ENCODE measurements at regions not wholly inside any gene's neighbourhood (a gene's known extent, or its start where the extent isn't known, plus 50 kb on each side); places are given as distances from the start of the nearest gene placed in this dataset.

DNA sequence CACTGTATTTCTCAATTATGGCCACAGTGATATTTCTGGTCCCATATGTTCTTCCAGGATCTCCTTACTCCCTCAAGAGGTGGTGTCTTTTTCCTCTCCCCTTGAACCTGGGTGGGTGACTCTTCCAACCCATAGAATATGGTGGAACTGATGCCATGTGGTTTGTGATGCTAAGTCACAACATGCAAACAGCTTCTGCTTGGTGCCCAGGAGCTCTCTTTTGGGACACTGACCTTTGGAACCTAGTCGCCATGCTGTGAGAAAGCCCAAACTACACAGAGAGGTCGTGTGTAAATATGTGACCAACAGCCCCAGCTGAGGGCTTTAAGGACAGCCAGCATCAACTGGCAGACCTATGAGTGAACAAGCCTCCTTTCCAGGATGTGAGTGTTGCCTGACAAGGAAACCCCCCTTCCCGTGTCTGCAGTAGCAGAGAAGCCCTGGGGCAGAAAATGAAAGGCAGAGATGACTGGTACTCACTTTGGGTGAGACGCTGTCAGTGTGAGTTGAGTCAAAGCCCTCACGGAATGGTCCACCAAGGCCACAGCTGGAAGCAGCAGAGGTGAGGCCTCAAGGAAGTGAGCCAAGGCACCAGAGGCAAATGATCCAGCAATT, 223.4 kb downstream of the BCOR start:
- DNase-seq: no peak

DNA sequence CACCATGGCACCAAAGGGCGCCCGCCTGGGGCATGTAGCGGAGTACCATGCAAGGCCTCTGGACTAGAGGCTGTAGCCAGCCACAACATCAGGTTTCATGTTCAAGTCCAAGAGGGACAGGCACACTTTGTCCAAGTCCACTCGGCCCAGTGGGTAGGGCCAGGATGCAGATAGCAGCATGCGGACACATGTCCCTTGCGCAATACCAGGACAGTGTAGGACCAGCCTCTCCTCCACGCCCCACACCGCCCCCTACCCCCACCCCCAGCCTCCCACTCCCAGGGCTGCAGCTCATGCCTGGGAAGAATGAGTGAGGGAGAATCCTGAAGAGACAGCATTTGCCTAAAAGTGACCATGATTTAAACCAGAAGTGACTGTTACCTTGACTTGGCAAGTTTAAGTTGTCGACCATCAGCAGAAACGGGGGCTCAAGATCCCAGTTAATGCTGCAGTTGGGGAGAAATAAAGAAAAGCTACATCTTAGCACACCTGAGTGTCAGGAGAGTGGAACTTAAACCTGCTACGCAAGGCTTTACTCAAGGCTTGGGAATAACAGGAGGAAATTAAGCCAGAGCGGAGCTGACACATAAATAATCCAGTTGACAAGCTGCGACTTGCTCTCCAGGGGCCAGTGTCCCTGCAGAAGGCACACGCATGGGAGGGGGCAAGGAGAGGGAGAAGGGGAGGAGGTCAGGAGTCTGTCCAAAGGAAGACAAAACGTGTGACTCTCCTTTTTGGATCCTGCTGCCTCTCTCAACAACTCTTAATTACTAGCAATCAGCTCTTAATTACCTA, 221.7 kb downstream of the BCOR start:
- DNase-seq: no peak

DNA sequence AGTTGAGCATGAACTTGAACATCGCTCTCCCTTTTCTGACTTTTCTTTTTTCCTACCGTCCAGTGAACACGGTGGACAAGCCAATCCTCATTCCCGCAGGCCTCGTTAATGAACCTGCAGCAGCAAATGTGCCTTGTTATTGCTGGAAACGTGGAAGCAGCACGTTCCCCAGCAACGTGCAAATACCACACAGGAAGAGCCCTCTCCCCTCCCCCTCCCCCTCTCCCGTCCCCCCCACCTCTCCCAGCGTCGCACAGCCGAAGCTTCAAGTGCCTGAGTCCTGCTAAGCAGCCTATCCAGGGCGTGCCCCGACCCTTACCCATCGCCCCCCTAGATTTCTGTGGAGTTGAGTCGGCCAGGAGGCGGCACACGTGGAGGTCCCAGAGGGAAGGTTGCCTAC, 219.9 kb downstream of the BCOR start:
- DNase-seq: no peak

DNA sequence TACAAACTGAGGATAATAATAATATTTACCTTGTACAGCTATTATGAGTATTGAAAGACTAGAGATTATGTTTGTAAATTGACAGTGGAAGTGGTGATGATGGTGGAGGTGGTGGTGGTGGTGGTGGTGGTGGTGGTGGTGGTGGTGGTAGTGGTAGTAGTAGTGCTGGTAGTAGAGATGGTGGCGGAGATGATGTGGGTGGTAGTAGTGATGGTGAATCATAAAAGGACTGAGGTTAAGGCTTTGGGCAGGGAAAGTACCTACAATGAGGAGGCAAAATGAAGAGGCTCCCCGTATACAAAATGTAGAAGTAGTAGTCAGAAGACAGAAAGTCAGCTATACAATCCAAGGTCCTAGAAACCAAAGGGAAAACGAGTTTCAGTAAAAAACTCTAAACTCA, 214.1 kb downstream of the BCOR start:
- no peak for DNase-seq

DNA sequence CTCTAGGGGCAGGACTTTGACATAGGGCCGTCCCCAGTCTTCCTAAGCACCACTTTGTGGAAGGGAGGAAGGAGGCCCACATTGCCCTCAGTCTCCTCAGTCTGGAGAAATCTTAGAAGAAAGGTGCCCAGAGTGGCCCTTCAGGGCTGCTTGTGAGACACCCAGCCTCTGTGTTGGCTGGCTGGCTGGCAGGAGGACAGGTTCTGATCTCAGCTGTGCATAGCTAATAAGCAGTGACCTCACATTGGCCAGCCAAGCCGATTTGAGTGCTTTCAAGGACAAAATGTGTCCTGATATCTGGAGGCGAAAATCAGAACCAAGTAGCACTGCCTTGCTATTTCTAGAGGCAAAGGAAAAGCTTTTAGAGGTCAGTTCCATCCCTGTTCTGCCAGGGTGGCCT, 211.5 kb downstream of the BCOR start:
- DNase-seq: no peak

DNA sequence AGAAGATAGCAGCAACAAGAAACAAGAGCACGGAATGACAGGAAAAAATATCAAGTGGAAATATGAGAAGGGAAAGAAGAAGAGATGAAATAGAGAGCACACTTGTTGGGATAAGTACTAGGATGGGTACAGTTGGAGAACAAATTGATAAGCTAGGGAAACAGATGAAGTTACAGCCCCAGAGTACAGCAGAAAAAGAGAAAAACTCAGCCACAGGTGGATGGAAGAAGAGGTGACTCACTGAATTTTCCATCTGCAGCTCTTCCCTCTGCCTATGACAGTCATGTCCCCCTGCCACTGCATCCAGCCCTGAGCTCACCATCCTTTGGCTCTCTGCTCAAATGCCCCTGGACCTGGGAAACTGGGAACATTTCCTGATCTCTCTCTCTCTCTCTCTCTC, 209.0 kb downstream of the BCOR start:
- no peak for DNase-seq

DNA sequence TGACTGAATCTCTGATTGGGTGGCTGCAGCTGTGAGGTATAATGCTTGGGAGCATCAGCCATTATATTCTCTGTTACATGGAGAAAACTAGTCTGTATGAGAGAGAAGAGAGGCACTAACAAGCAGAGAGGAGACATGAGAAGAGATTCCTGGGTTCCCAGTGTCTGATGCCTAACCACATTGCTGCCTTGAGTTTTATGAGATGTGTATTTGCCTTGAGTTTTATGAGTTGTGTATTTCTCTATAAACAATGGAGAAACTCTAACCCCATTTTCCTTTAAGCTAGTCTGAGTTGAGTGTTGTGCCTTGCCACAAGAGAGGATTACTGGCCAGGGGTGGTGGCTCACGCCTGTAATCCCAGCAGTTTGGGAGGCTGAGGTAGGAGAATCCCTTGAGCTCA, 208.1 kb downstream of the BCOR start:
- no peak for DNase-seq

DNA sequence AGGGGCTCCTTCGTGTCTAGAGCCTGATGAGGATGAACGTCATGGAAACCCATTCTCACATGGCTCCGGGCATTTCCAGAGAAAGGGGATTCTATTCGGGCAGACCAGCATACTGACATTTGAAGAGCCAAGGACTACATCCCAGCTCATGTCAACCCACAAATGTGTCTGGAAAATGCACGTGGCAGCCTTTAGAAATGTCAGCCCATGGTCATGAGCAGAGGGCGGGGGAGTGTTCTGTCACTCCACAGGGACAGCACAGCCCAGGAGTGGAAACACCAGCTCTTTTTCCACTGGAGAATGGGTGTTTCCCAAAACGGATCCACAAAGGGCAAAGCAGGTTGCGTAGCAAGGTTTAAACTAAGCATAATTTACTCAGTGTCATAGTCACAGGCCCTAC, 207.0 kb downstream of the BCOR start:
- DNase-seq: no peak

DNA sequence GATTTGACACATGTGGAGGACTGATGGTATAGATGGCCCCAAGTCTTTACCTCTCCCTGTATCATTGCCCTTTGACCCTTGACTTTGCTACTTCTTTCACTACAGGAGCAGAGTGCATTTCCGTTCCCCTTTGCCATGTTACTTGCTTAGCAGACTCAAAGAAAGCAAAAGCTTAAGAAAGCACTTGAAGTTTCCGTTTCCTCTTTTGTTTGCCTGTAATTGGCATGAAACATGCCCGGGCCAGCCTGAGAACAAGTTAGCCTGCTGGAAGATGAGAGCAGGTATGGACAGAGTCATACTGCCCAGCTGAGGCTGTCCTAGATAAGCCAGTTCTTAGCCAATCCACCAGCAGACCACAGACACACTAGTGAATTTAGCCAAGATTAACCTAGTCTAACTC, 206.0 kb downstream of the BCOR start:
- peak; percentile 2 to 4 for DNase-seq

DNA sequence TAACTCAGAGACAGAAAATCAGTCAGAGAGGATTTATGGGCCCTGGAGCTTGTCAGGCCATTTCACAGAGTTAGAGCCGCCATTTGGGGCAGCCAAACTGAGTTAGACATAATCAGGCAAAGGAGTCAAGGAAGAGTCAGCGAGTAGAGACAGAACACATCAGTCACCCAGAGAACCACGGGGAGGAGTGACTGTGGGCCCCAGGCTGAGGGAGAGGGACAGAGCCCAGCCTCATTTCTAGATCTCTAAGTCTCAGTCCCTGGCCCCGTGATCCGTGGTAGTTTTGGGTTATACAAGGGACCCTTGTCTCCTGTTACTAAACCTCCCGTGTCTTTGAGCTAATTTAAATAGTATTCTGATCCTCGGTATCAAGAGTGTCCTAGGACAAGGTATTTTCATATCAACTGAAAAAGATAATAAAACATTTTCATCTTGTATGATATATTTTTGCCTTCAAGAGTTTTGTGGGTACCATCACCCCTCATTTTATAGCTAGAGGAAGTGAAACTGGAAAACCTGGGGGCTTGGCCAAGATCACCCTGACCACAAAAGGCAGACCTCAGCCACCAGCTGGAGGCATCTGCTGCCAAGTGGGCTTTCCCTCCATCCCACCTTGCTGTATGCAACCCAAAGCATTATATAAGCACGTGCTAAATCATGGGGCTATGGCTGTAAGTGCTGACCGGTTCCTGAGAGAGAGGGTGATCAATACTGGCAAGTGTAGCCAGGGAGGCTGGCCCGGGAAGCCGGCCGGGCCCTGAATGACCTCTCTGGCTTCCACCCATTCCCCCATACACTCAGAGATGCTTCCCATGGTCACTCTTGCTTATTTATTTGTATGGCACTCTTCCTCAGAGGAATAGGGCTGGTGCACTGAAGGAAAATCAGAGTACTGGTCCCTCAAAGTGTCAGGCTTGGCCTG, 204.1 kb downstream of the BCOR start:
- no peak for DNase-seq

DNA sequence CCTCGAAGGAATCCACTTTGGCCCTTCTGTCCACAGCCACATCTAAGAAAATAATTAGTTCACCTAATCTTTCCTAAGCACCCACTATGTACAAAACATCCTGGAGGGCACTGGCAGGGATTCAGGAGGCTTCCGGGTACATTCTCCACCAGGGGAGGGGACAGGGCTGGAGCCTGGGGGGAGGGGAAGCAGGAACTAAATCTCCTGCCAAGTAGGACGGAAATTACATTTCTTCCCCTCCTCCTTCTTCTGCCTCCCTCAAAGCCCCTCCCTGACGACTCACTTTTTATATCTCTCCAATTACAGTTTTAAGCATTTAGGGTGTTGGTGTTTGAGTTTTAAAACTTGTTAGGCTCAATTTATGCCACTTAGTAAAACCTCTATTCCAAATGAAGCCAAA, 203.1 kb downstream of the BCOR start:
- no peak for DNase-seq

DNA sequence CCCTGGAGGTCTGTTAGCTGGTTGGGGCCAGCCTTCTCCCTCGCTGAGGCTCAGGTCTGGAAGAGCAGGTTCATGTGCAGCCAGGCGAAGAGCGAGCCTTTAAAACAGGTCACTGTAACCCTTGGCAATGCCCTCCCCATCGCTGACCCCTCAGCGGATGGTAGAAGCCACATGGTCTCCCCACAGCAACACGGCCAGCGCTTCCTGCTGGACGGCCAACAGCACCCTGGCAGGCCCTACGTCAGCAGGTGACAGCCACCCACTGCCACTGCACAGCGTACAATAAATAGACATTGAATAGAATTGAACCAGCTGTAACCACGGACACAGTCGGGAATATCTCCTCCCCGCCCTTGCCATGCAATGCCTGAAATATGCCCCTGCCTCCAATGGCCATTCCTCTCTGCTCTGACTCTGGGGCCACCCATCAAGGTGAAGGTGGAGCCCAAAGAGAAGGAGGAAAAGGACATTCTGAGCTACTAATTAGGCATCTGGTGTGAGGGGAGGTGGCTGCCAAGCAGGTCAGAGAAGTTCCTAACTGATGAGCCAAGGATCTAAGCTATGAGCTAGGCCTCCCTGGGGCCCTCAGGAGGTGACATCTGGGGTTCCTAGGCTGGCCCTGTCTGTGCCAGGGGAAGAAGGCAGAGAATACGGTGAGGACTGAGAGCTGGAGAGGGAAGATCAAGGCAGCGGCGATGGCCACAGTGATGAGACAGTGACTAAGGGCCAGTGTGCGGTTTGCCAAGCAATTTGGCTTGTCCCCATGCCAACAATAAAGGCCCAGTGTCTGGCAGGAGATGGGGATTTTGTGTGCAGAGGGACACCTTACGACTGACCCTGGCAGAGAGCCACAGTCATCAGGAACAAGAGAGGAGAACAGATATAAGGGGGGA, 202.3 kb downstream of the BCOR start:
- DNase-seq: no peak

DNA sequence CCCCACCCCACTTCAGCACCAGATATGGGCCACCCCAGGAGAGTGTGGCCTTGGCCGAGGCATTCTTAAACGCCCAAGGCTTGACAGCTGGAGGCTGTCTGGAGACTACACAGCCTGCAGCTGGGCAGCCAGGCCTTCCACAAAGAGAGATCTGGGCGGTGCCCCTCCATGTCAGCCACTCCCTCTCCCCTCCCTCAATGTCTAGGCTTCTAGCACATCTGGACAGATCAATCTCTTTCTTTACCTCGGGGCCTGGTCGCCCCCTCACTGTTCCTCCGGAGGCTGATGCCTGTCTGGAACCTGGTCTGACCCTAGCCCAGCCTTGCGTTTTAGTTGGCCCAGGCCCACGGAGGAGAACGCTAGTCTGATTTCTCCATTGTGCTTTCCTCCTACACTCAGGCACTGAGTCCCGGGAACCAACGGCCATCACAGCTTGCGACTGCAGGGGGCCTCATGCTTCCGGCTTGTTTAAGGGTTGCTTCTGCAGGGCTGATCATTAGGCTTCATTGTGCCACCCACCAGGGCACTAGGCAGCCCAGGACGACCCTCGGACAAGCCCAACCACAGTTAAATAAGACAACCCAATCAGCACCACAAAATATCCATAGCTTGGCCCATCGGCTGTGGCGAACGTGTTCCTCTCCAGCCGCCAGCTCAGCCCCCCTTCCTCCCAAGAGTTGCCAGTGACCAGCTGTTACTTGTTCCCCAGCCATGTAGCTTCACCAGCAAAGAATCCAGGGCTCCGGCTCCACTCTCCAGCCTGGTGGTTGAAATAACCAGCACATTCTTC, 200.6 kb downstream of the BCOR start:
- DNase-seq: peak; percentile 15 to 17

DNA sequence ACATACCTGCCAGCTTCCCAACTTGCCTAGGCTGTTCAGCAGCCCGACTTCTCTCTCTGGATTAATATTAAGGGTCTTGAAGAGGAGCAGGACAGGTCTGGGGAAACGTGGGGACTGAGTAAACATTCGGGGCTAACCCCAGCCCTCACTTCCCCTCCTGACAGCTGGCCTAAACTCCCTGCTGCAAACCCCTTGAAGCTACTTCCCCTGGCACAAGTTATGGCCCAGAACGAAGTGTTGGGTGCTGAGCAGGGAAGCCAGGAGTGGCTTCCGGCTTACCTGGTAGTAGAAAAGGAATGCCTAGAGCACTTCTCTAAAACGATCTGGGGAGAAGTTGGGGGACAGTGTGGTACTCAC, 200.0 kb downstream of the BCOR start:
- DNase-seq: peak; percentile 14 to 22

DNA sequence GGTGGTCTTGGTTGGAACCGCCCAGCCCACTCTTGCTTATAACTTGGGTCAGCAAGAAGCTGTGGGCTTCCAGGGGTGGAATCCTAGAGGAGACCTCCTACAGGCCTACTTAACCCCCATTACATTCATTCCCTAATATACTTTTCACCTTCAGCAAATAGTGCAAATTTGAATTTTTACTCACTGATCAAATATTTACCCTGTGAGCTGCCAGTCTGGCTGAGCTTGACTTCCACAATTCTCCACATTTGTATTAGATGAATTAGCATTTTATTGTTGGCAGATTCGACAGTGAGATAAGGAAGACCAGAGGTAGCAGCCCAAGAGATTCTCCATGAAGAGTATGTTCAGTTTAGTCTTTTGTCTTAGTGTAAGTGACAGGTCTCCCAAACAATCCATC, 199.6 kb downstream of the BCOR start:
- no peak for DNase-seq

DNA sequence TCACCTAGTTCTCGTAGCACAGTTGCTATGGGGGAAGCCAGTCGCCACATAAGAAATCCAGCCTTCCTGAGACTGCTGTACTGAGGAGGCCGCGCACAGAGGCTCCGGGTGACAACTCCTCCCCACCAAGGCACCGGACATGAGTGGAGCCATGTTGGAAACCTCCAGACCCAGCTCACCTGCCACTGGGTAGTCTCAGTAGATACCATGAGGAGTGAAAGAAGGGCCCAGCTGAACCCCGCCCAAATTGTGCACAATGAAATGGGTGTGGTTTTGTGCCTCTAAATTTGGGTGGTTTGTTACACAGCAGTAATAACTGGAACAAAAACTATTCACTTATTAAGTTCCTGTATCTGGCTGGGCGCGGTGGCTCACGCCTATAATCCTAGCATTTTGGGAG, 198.7 kb downstream of the BCOR start:
- no peak for DNase-seq

DNA sequence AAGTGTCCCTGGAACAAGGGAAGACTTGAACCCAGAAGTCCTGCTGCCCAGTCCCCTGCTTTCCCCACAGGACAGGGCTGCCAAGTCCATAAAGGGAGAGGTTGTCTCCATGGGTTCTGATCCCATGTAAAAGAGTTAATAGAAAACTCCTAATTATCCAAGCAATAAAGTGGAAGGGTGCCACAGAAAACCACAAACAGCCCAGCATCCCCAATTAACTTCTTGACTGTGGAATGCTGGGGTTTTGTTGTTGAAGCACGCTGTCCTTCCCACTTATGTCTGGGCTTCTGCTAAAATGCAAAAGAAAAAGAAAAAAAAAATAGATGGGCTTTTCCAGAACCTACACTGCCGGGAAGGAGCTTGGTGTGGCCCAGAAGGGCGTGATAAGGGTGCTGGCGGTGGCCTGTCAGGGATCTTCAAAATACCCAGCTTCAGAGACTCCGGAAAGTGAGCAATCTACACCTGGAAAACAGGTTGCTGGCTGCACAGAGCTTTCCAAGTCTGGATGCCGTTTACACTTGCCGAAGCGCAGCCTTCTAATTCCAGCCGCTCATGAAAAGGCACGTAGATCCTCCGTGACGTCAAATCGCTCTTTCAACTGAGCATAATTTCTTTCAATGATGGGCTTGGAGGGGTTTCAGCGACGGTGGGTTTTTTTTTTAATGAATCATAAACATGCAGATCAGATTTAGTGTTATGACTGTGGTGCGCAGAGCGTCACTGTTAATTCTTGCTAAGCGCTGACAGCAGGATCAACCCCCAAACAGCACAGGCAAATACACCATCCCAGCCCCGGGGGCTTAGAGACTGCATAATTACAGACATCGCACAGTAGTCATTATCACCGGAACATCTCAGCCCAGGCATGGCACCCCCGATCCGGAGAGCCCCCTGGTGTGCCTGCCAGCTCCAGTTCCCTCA, 197.6 kb downstream of the BCOR start:
- no peak for DNase-seq

DNA sequence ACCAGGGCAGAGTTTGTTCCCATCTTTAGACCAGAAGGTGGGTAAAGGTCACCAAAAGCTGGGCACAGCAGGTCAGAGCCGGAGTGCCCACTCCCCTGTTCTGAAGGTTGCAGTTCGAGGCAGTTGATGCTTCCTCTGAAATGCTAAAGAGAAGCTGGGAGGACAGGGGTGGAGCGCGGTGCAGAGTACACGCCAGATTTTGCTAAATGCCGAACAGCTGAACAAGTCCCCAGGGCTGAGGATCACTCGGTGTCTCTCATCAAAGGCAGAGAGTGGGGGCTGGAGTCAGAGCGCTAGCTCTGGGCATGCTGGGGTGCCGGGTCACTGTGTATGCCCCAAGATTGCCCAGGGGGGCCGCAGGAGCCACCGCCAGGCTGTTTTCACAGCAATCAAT, 197.0 kb downstream of the BCOR start:
- no peak for DNase-seq

DNA sequence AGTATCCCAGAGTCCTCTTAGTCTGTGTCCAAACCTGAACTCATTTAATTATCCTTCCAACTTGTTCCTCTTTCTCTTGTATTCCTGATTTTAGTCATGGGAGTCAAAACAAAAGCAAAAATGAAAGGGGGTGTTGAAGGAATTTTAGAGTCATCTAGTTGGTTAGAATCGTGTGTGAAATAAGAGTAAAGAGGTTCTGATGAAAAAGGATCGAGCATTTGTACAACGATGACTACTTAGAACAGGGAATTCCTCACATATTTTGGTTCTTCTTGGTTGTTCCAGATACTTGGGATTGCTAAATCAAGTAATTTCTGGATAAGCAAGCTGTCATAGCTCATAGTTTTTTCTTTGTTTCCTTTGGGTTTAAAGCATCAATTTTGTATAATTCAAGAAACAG, 194.4 kb downstream of the BCOR start:
- DNase-seq: no peak

DNA sequence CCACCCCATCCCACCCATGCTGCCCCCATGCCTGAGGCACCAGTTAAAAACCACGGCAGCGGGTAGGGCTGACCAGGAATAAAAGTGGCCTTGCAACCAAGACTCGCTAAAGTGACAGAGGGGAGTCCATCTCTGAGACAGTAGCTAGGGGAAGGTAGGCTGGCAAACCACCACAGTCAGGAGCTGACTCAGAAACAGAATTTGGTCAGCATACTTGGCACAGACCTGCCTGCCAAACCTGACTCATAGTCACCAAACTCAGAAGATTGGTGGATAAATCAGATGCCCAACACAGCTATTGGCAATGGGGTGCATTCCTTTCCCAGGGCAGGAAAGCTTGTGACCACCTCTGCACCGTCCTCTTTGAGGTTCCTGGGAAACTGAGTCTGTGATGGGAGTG, 193.8 kb downstream of the BCOR start:
- no peak for DNase-seq
